B cell (primary cell): ENCODE measurements at regions not wholly inside any gene's neighbourhood (a gene's known extent, or its start where the extent isn't known, plus 50 kb on each side); places are given as distances from the start of the nearest gene placed in this dataset.

ENCODE experiments used
- ATAC-seq: fragments of 200-7000 bp; cut with Tn5 transposase; one replicate; pipeline ENCODE4 v1.10.0; 2021; ENCODE audit warnings: low read depth, mild to moderate bottlenecking, moderate number of reproducible peaks, moderate library complexity
- CTCF ChIA-PET: fragments of 350-600 bp; sonication (Branson Sonifier 250); formaldehyde crosslinking; loops from one replicate; lab custom pipeline; 2021; ENCODE audit warnings: antibody characterized with exemption, inconsistent platforms; lab: Charles Lee
- POLR2A ChIA-PET: fragments of 350-600 bp; sonication (Branson Sonifier 250); formaldehyde crosslinking; loops from one replicate; lab custom pipeline; 2021; ENCODE audit warnings: antibody characterized with exemption; lab: Charles Lee
- DNase-seq: peaks from one replicate; pipeline ENCODE4 v3.0.0; 2013
- H2AFZ ChIP-seq: 2 replicates; pipeline ENCODE4 v1.6.1; 2012; ENCODE audit warnings: mild to moderate bottlenecking, low read depth, low read length; ENCODE audit not compliant: insufficient read depth, poor library complexity, severe bottlenecking
- H3K27ac ChIP-seq, 2 donors: 1 replicate in 1 of 2; 2 replicates in 1 of 2; pipeline ENCODE4 v1.5.1; 2012 to 2013; ENCODE audit warnings: low read length in 2 of 2, mild to moderate bottlenecking in 2 of 2, moderate library complexity in 1 of 2
- H3K27me3 ChIP-seq, 4 experiments: fragments of 200-600 bp in 1 of 4; sonication (generic) in 1 of 4; replicated peaks in 1 of 4; 1 replicate in 2 of 4; 2 replicates in 2 of 4; pipeline versions ENCODE4 v1.6.1 to v1.7.0; 2013 to 2016; ENCODE audit warnings: low read length in 3 of 4, mild to moderate bottlenecking in 2 of 4, mixed read lengths in 1 of 4, moderate library complexity in 1 of 4; ENCODE audit not compliant: insufficient read depth in 4 of 4, control insufficient read depth in 3 of 4; ENCODE audit errors: control extremely low read depth in 1 of 4
- H3K36me3 ChIP-seq, 2 experiments: replicated peaks in 1 of 2; 1 replicate in 1 of 2; 2 replicates in 1 of 2; pipeline versions ENCODE4 v1.6.1 to v1.7.1; 2013; ENCODE audit warnings: low read length in 1 of 2; ENCODE audit not compliant: insufficient read depth in 2 of 2, control insufficient read depth in 1 of 2; ENCODE audit errors: control extremely low read depth in 1 of 2, extremely low read depth in 1 of 2
- H3K4me1 ChIP-seq, 2 donors: fragments of 200-600 bp in 1 of 2; sonication (generic) in 1 of 2; 1 replicate in 1 of 2; 2 replicates in 1 of 2; pipeline versions ENCODE4 v1.5.1 to v1.6.1; 2013 to 2017; ENCODE audit warnings: low read length in 2 of 2; ENCODE audit not compliant: control insufficient read depth in 2 of 2, insufficient read depth in 2 of 2
- H3K4me2 ChIP-seq: replicated peaks from 2 replicates; pipeline ENCODE3; 2012; ENCODE audit warnings: mild to moderate bottlenecking, low read depth, low read length; ENCODE audit not compliant: poor library complexity, severe bottlenecking
- H3K4me3 ChIP-seq, 5 experiments: fragments of 200-600 bp in 1 of 5; sonication (generic) in 1 of 5; 1 replicate in 3 of 5; 2 replicates in 2 of 5; pipeline versions ENCODE4 v1.5.1 to v1.7.0; 2011 to 2016; ENCODE audit warnings: low read length in 4 of 5, mild to moderate bottlenecking in 4 of 5, low read depth in 2 of 5, control low read depth in 1 of 5, moderate library complexity in 1 of 5; ENCODE audit not compliant: insufficient read depth in 1 of 5; ENCODE audit errors: control extremely low read depth in 1 of 5, extremely low read depth in 1 of 5
- H3K79me2 ChIP-seq: fragments of 200-600 bp; sonication (generic); one replicate; pipeline ENCODE4 v1.6.0; 2016; ENCODE audit warnings: low read length; ENCODE audit not compliant: control insufficient read depth, insufficient read depth
- H3K9ac ChIP-seq: fragments of 200-600 bp; sonication (generic); 2 replicates; pipeline ENCODE4 v1.6.1; 2017; ENCODE audit warnings: mild to moderate bottlenecking, low read length, moderate library complexity
- H3K9me3 ChIP-seq, 3 donors: one replicate each; pipeline versions ENCODE4 v1.6.1 to v1.7.1; 2013; ENCODE audit warnings: low read length in 2 of 3; ENCODE audit not compliant: control insufficient read depth in 2 of 3, insufficient read depth in 1 of 3; ENCODE audit errors: control extremely low read depth in 1 of 3
- H4K20me1 ChIP-seq: 2 replicates; pipeline ENCODE4 v1.6.0; 2012; ENCODE audit warnings: mild to moderate bottlenecking, low read length; ENCODE audit not compliant: insufficient read depth, control insufficient read depth, poor library complexity, severe bottlenecking
- H3K27ac Mint-ChIP-seq: one replicate; pipeline ENCODE4 v1.8.0; 2021; ENCODE audit warnings: mixed read lengths
- H3K27me3 Mint-ChIP-seq: one replicate; pipeline ENCODE4 v1.8.0; 2021; ENCODE audit warnings: mixed read lengths
- H3K4me1 Mint-ChIP-seq: one replicate; pipeline ENCODE4 v1.8.0; 2021; ENCODE audit warnings: mixed read lengths
- H3K4me3 Mint-ChIP-seq: one replicate; pipeline ENCODE4 v1.8.0; 2021; ENCODE audit warnings: mixed read lengths
- H3K9me3 Mint-ChIP-seq: one replicate; pipeline ENCODE4 v1.8.0; 2022; ENCODE audit warnings: mixed read lengths; ENCODE audit not compliant: insufficient read depth
- CTCF ChIP-seq: fragments of 200-600 bp; IDR thresholded peaks from one replicate; pipeline ENCODE4 v1.8.0; 2022; ENCODE audit warnings: antibody characterized with exemption, mild to moderate bottlenecking
- EZH2 ChIP-seq: IDR thresholded peaks from 2 replicates; pipeline ENCODE4 v1.6.1; 2012; ENCODE audit warnings: borderline replicate concordance, low read depth, mild to moderate bottlenecking, moderate library complexity, low read length; ENCODE audit not compliant: insufficient read depth, poor library complexity, severe bottlenecking
- WGBS: methylation state at CpG from one replicate; pipeline ENCODE4 v1.1.5; 2013; ENCODE audit warnings: missing lambda C conversion rate; ENCODE audit not compliant: insufficient coverage; 5-methylcytosine and 5-hydroxymethylcytosine counted together
- intact Hi-C: fragments of 100-400 bp; cut with micrococcal nuclease; formaldehyde crosslinking; loops from one replicate; pipeline ENCODE4 v1.10.0; 2022

- H3K4me2 ChIP-seq: no peak overlapping the region
- Mint-ChIP-seq H3K27ac (no peak overlapping the region), H3K27me3 (no peaks in the 10 kb centered on the region), H3K4me1 (no peaks in the 10 kb centered on the region), H3K9me3 (peaks cover 5% of the 10 kb centered on the region), H3K4me3 (no peak overlapping the region)
- H3K27ac ChIP-seq: no peak overlapping the region
- H3K27me3 ChIP-seq: no peaks in the 10 kb centered on the region
- CTCF ChIA-PET: interaction anchor here (2.1 kb wide), 1 partner anchor 12 kb away, joined by 6 read pairs; no protein-coding TSS in a partner anchor
- DNase-seq: no peak
- no peaks in the 10 kb centered on the region for H3K36me3 ChIP-seq
- no peak overlapping the region for H2AFZ ChIP-seq
- POLR2A ChIA-PET: no interaction called here
- H4K20me1 ChIP-seq: no peaks in the 10 kb centered on the region
- 88% methylated on average over 2 of the region's 3 CpGs for WGBS
- intact Hi-C loops: no loop called here
- no peak overlapping the region for H3K9ac ChIP-seq
- H3K4me1 ChIP-seq: no peaks in the 10 kb centered on the region
- TF ChIP-seq EZH2: no peak
- TF ChIP-seq CTCF: no peak
- no peak for ATAC-seq
- H3K4me3 ChIP-seq: no peak overlapping the region
- no peaks in the 10 kb centered on the region for H3K79me2 ChIP-seq
- H3K9me3 ChIP-seq: no peaks in the 10 kb centered on the region
Measured at GRCh38 chr18:73797419-73797818, 350.2 kb downstream of the FBXO15 start.

- Mint-ChIP-seq H3K27ac (no peak overlapping the region), H3K27me3 (no peaks in the 10 kb centered on the region), H3K4me3 (no peak overlapping the region), H3K4me1 (no peaks in the 10 kb centered on the region), H3K9me3 (no peaks in the 10 kb centered on the region)
- TF ChIP-seq CTCF (no peak), EZH2 (no peak)
- H3K4me3 ChIP-seq: no peak overlapping the region
- no peak for DNase-seq
- POLR2A ChIA-PET: no interaction called here
- WGBS: 100% methylated on average over 2 of the region's 3 CpGs
- H2AFZ ChIP-seq: no peak overlapping the region
- H3K4me2 ChIP-seq: no peak overlapping the region
- H3K4me1 ChIP-seq: no peaks in the 10 kb centered on the region
- no peak overlapping the region for H3K9ac ChIP-seq
- H4K20me1 ChIP-seq: no peaks in the 10 kb centered on the region
- CTCF ChIA-PET: no interaction called here
- no peak for ATAC-seq
- no peaks in the 10 kb centered on the region for H3K36me3 ChIP-seq
- intact Hi-C loops: no loop called here
- H3K27me3 ChIP-seq: no peaks in the 10 kb centered on the region
- H3K27ac ChIP-seq: no peak overlapping the region
- H3K79me2 ChIP-seq: no peaks in the 10 kb centered on the region
- no peaks in the 10 kb centered on the region for H3K9me3 ChIP-seq
Measured at GRCh38 chr18:73793386-73793785, 354.2 kb downstream of the FBXO15 start.
